Smooth muscle cell (in vitro differentiated cells): ENCODE measurements at regions not wholly inside any gene's neighbourhood (a gene's known extent, or its start where the extent isn't known, plus 50 kb on each side); places are given as distances from the start of the nearest gene placed in this dataset.

Source experiments
- DNase-seq: peaks from one replicate; lab custom pipeline; 2025; ENCODE audit not compliant: unreplicated experiment; lab: John Stamatoyannopoulos, UW
- H2AFZ ChIP-seq: fragments of 200-600 bp; sonication (generic); 2 replicates; pipeline ENCODE4 v1.6.0; 2016; ENCODE audit warnings: antibody characterized with exemption, low read depth, mild to moderate bottlenecking
- H3F3A ChIP-seq: fragments of 200-600 bp; sonication (generic); 2 replicates; pipeline ENCODE4 v1.6.0; 2017; ENCODE audit warnings: antibody characterized with exemption, low read depth
- H3K27ac ChIP-seq: fragments of 200-600 bp; sonication (generic); 2 replicates; pipeline ENCODE4 v1.5.1; 2016; ENCODE audit warnings: low read depth, mild to moderate bottlenecking
- H3K27me3 ChIP-seq: fragments of 200-600 bp; sonication (generic); 2 replicates; pipeline ENCODE4 v1.6.1; 2016; ENCODE audit warnings: low read depth, mild to moderate bottlenecking
- H3K36me3 ChIP-seq: fragments of 200-600 bp; sonication (generic); 2 replicates; pipeline ENCODE4 v1.5.1; 2016; ENCODE audit warnings: low read depth
- H3K4me1 ChIP-seq: fragments of 200-600 bp; sonication (generic); 2 replicates; pipeline ENCODE4 v1.5.1; 2016; ENCODE audit warnings: low read depth
- H3K4me2 ChIP-seq: fragments of 200-600 bp; sonication (generic); 2 replicates; pipeline ENCODE4 v1.6.0; 2016; ENCODE audit warnings: mild to moderate bottlenecking
- H3K4me3 ChIP-seq: fragments of 200-600 bp; sonication (generic); 2 replicates; pipeline ENCODE4 v1.5.1; 2016; ENCODE audit warnings: mild to moderate bottlenecking
- H3K79me2 ChIP-seq: fragments of 200-600 bp; sonication (generic); 2 replicates; pipeline ENCODE4 v1.6.0; 2016; ENCODE audit warnings: low read depth, mild to moderate bottlenecking
- H3K9ac ChIP-seq: fragments of 200-600 bp; sonication (generic); 2 replicates; pipeline ENCODE4 v1.6.0; 2016; ENCODE audit warnings: low read depth
- H3K9me3 ChIP-seq: fragments of 200-600 bp; sonication (generic); replicated peaks from 2 replicates; pipeline ENCODE4 v1.5.1; 2016; ENCODE audit warnings: low read depth
- H4K20me1 ChIP-seq: fragments of 200-600 bp; sonication (generic); 2 replicates; pipeline ENCODE4 v1.6.0; 2016; ENCODE audit warnings: low read depth
- CTCF ChIP-seq: fragments of 200-600 bp; sonication (generic); IDR thresholded peaks from 2 replicates; pipeline ENCODE4 v1.5.1; 2017; ENCODE audit warnings: borderline replicate concordance, mild to moderate bottlenecking, antibody characterized with exemption; ENCODE audit not compliant: insufficient read depth, poor library complexity, severe bottlenecking
- WGBS: methylation state at CpG from one replicate; pipeline ENCODE4 v1.1.7; 2016; ENCODE audit warnings: low lambda C conversion rate; 5-methylcytosine and 5-hydroxymethylcytosine counted together

- H3K9me3 ChIP-seq = peaks cover 3% of the 10 kb centered on the region
- H4K20me1 ChIP-seq = no peaks in the 10 kb centered on the region
- no peaks in the 10 kb centered on the region for H3K79me2 ChIP-seq
- no peak overlapping the region for H3K4me3 ChIP-seq
- H3K4me1 ChIP-seq = no peaks in the 10 kb centered on the region
- no peak overlapping the region for H3K9ac ChIP-seq
- WGBS = 94% methylated on average over 16 of the region's 16 CpGs
- no peak for DNase-seq
- no peaks in the 10 kb centered on the region for H3K27me3 ChIP-seq
- no peak overlapping the region for H2AFZ ChIP-seq
- no peaks in the 10 kb centered on the region for H3K36me3 ChIP-seq
- no peak overlapping the region for H3K4me2 ChIP-seq
- no peaks in the 10 kb centered on the region for H3F3A ChIP-seq
- no peak overlapping the region for H3K27ac ChIP-seq
- no peak for TF ChIP-seq CTCF
Measured at GRCh38 chr5:26807231-26808199, 230.9 kb downstream of the CDH9 start.

- H3K36me3 ChIP-seq = no peaks in the 10 kb centered on the region
- no peak overlapping the region for H3K4me2 ChIP-seq
- H3K27ac ChIP-seq = no peak overlapping the region
- DNase-seq = no peak
- no peak for TF ChIP-seq CTCF
- no peak overlapping the region for H3K9ac ChIP-seq
- H4K20me1 ChIP-seq = no peaks in the 10 kb centered on the region
- no peaks in the 10 kb centered on the region for H3K79me2 ChIP-seq
- no peak overlapping the region for H2AFZ ChIP-seq
- H3K9me3 ChIP-seq = peaks cover 3% of the 10 kb centered on the region
- no peak overlapping the region for H3K4me3 ChIP-seq
- no peaks in the 10 kb centered on the region for H3K27me3 ChIP-seq
- no peaks in the 10 kb centered on the region for H3K4me1 ChIP-seq
- WGBS = 0% methylated on average over 1 of the region's 1 CpG
- H3F3A ChIP-seq = no peaks in the 10 kb centered on the region
Measured at GRCh38 chr5:26805076-26805475, 233.3 kb downstream of the CDH9 start.

- no peaks in the 10 kb centered on the region for H4K20me1 ChIP-seq
- H3K9me3 ChIP-seq = peaks cover 3% of the 10 kb centered on the region
- H2AFZ ChIP-seq = no peak overlapping the region
- no peak for DNase-seq
- TF ChIP-seq CTCF = no peak
- no peak overlapping the region for H3K27ac ChIP-seq
- H3K4me3 ChIP-seq = no peak overlapping the region
- H3K9ac ChIP-seq = no peak overlapping the region
- no peaks in the 10 kb centered on the region for H3K4me1 ChIP-seq
- no peaks in the 10 kb centered on the region for H3F3A ChIP-seq
- no peaks in the 10 kb centered on the region for H3K79me2 ChIP-seq
- no peak overlapping the region for H3K4me2 ChIP-seq
- WGBS = 80% methylated on average over 4 of the region's 4 CpGs
- no peaks in the 10 kb centered on the region for H3K27me3 ChIP-seq
- H3K36me3 ChIP-seq = no peaks in the 10 kb centered on the region
Measured at GRCh38 chr5:26802944-26803343, 235.4 kb downstream of the CDH9 start.
